NB4 (cell line): ENCODE measurements at regions not wholly inside any gene's neighbourhood (a gene's known extent, or its start where the extent isn't known, plus 50 kb on each side); places are given as distances from the start of the nearest gene placed in this dataset.

Experiments
- DNase-seq: peaks from one replicate; pipeline ENCODE4 v3.0.0; 2010; ENCODE audit warnings: low read depth
- H3K4me3 ChIP-seq: one replicate; pipeline ENCODE4 v1.5.1; 2011; ENCODE audit warnings: mild to moderate bottlenecking, low read depth, low read length, moderate library complexity
- MYC ChIP-seq: IDR thresholded peaks from 2 replicates; pipeline ENCODE4 v1.6.1; 2011; ENCODE audit warnings: low read depth, low read length
- POLR2A ChIP-seq: IDR thresholded peaks from 2 replicates; pipeline ENCODE4 v1.6.1; 2011; ENCODE audit warnings: mild to moderate bottlenecking; ENCODE audit not compliant: insufficient read length; ENCODE audit errors: extremely low read depth
- TF ChIP-seq, protein P1 (sequence below): IDR thresholded peaks from 2 replicates; pipeline ENCODE4 v1.6.1; 2011; ENCODE audit warnings: low read depth, low read length
- TF ChIP-seq, protein P2 (sequence below): IDR thresholded peaks from one replicate; pipeline ENCODE4 v1.5.1; 2012; ENCODE audit warnings: low read depth, low read length

DNA sequence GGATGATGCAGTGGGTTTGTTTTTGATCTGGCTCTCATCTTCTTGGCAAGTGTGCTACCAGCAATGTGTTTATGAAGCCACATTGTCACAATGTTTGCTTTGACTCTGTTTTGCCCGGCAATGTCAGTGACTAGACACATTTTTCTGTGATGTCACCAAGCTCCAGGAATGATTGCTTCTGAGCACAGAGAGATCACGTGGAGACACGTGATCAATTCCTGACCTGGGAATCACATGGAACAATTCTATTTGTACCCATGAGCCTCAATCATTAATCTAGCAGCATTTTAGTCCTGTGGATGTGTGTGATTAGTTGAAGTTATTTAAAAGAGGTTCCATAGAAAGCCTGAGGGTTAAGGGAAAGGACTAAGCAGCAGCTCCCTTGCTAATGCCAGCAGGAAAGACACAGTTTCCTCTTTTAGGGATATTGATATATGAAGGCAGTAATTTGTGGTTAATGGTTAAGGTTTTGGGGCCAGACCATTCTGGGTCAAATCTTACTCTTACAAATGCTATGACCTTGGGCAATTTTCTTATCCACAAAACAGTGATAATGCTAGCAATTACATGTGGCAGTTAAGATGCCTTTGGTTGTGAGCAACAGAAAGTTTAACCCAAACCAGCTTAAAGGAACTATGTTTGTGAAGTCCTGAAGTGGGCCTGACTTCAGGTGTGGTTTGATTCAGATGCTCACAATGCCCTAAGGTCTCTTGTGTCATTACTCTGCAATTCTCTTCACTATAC lies 59.0 kb downstream of the FASLG start:
- no peak for TF ChIP-seq POLR2A
- TF ChIP-seq, protein P1, sequence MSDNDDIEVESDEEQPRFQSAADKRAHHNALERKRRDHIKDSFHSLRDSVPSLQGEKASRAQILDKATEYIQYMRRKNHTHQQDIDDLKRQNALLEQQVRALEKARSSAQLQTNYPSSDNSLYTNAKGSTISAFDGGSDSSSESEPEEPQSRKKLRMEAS, result no peak
- TF ChIP-seq, protein P2, sequence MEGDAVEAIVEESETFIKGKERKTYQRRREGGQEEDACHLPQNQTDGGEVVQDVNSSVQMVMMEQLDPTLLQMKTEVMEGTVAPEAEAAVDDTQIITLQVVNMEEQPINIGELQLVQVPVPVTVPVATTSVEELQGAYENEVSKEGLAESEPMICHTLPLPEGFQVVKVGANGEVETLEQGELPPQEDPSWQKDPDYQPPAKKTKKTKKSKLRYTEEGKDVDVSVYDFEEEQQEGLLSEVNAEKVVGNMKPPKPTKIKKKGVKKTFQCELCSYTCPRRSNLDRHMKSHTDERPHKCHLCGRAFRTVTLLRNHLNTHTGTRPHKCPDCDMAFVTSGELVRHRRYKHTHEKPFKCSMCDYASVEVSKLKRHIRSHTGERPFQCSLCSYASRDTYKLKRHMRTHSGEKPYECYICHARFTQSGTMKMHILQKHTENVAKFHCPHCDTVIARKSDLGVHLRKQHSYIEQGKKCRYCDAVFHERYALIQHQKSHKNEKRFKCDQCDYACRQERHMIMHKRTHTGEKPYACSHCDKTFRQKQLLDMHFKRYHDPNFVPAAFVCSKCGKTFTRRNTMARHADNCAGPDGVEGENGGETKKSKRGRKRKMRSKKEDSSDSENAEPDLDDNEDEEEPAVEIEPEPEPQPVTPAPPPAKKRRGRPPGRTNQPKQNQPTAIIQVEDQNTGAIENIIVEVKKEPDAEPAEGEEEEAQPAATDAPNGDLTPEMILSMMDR, result no peak
- TF ChIP-seq MYC, result no peak
- H3K4me3 ChIP-seq, result no peak overlapping the region
- no peak for DNase-seq

DNA sequence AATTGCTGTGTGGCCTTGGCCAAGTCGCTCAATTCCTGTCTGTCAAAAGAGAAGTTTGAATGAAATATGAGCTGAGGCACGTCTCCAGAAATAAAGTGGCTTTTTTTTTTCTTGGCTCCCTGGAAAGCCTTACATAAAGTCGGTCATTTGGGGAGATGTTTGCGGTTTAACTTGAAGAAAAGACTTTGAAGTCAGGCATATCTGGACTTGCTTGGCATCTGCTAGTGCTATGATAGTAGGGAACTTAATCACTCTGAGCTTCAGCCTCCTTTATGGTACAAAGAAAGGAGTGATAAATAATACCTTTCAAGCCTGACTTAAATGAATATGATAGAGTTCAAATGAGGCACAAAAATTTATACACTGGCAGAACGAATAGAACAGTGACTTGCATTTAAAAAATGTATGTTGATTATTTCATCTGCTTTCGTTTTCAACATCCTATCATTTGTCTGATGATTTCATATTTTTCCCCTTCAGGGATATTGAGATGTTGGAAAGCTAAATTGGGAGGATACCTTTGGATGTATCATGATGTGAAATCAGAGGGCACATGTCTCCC lies 60.2 kb downstream of the FASLG start:
- no peak overlapping the region for H3K4me3 ChIP-seq
- TF ChIP-seq POLR2A (no peak), MYC (no peak)
- TF ChIP-seq, protein P1, result no peak
- TF ChIP-seq, protein P2, result no peak
- no peak for DNase-seq

DNA sequence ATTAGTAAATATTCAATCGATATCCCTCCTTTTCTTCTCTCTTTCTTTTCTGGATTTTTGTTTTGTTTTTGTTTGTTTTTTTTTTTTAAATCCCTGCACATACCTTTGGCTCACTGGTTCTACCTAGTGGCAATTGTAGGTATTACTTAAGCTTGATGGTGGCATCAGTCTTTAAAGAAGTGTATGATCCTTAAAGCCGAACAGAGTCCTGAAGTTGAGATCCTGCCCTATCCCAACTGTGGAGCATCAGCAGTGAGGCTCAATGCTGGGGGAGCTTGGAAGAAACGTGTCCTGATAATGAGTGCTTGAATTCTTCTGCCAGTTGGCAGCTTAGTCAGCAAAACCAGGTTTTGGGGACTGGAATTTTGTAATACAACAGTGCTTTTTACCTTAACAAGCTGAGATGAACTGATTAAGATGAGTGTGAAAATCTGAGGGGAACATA lies 60.8 kb downstream of the FASLG start:
- H3K4me3 ChIP-seq, result no peak overlapping the region
- DNase-seq, result peak; percentile 52
- TF ChIP-seq, protein P1, result no peak
- TF ChIP-seq, protein P2, result peak; percentile 46

DNA sequence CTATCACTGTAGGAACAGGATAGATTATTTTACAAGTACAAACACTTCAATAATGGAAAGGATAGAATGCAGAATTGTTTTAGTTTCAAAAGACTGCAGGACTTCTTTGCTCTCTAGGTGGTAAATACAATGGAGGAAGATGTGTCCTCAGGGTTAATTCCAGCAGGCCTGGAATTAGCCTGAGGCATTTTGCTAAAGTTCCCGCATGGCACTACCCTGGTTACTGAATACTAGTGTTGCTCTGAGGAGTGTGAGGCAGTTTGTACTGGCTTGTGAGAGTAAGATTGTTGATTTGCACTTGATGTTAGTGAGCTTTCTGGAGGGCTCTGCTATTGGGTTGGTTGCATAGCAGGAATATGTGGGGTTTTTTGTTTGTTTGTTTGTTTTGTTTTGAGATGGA lies 61.4 kb downstream of the FASLG start:
- no peak overlapping the region for H3K4me3 ChIP-seq
- DNase-seq, result no peak
- TF ChIP-seq, protein P2, result no peak
- TF ChIP-seq, protein P1, result no peak
- TF ChIP-seq MYC (no peak), POLR2A (no peak)

DNA sequence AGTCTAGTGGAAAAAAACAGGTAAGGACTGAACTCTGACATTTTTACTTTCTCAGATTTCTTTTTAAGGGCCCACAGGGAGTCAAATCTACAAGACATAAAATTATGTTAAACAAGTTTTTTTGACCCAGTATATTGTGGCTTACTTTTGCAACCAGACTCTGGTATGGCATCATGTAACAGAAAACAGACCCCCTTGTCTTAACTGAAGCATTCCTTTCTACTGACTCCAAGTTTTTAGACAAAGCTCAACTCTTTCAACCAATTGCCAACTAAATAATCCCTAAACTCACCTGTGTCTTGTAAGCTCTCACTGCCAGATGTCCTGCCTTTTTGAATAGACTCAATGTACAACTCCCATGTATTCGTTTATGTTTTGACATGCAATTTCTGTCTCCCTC lies 64.3 kb downstream of the FASLG start:
- no peak for DNase-seq
- TF ChIP-seq MYC, result no peak
- no peak overlapping the region for H3K4me3 ChIP-seq

DNA sequence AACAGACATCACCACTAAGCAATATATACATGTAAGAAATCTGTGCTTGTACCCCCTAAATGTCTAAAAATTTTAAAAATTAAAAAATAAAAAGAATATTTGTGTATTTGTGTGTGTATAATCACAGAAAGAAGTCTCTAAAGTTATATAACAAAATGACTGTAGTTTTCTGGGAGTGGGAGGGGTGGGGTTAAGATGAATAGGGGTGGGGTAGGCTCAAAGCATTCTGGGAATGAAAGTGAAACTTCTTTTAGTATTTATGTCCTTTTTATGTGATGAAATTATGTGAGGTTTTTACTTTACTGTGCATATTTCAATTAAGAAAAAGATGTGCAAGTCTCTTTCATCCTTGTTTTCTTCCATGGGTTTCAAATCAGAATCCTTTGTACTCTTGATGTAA lies 65.3 kb downstream of the FASLG start:
- no peak for DNase-seq
- no peak overlapping the region for H3K4me3 ChIP-seq
- TF ChIP-seq, protein P1, result no peak
- TF ChIP-seq, protein P2, result no peak
- TF ChIP-seq POLR2A, result no peak
- TF ChIP-seq MYC, result no peak
